ENCODE measurements at regions not wholly inside any gene's neighbourhood (a gene's known extent, or its start where the extent isn't known, plus 50 kb on each side); places are given as distances from the start of the nearest gene placed in this dataset.
A peak's percentile ranks its signal among the peaks of the same experiment; 100 is the strongest.

- no peak for DNase-seq
Measured at GRCh38 chr4:149029056-149029651, 586.9 kb upstream of the NR3C2 start.

GRCh38 chr4:149026696-149027095 lies 584.5 kb upstream of the NR3C2 start:
- DNase-seq: no peak

- no peak for DNase-seq
Measured at GRCh38 chr4:149017002-149017734, 575.0 kb upstream of the NR3C2 start.

GRCh38 chr4:149009223-149009622 lies 567.0 kb upstream of the NR3C2 start:
- no peak for DNase-seq

- DNase-seq: no peak
Measured at GRCh38 chr4:149008415-149009025, 566.3 kb upstream of the NR3C2 start.

GRCh38 chr4:149005191-149005590 lies 563.0 kb upstream of the NR3C2 start:
- no peak for DNase-seq

GRCh38 chr4:148999924-149000323 lies 557.7 kb upstream of the NR3C2 start:
- DNase-seq: no peak

- peak; percentile 30 for DNase-seq
Measured at GRCh38 chr4:148998719-148999118, 556.5 kb upstream of the NR3C2 start.

- no peak for DNase-seq
Measured at GRCh38 chr4:148986951-148987350, 544.7 kb upstream of the NR3C2 start.

GRCh38 chr4:148984951-148985350 lies 542.7 kb upstream of the NR3C2 start:
- DNase-seq: no peak

GRCh38 chr4:148982200-148982599 lies 540.0 kb upstream of the NR3C2 start:
- DNase-seq: no peak

- DNase-seq: no peak
Measured at GRCh38 chr4:148980782-148981480, 538.7 kb upstream of the NR3C2 start.

- DNase-seq: no peak
Measured at GRCh38 chr4:148978301-148978700, 536.1 kb upstream of the NR3C2 start.

- no peak for DNase-seq
Measured at GRCh38 chr4:148975464-148975863, 533.2 kb upstream of the NR3C2 start.

GRCh38 chr4:148965080-148965479 lies 522.9 kb upstream of the NR3C2 start:
- no peak for DNase-seq

- DNase-seq: no peak
Measured at GRCh38 chr4:148964456-148964855, 522.2 kb upstream of the NR3C2 start.

GRCh38 chr4:148962539-148963290 lies 520.5 kb upstream of the NR3C2 start:
- DNase-seq: peak; percentile 47

GRCh38 chr4:148961526-148961925 lies 519.3 kb upstream of the NR3C2 start:
- no peak for DNase-seq

GRCh38 chr4:148958317-148958716 lies 516.1 kb upstream of the NR3C2 start:
- no peak for DNase-seq

GRCh38 chr4:148955564-148956297 lies 513.5 kb upstream of the NR3C2 start:
- DNase-seq: no peak

GRCh38 chr4:148954011-148954749 lies 512.0 kb upstream of the NR3C2 start:
- no peak for DNase-seq
